K562 (cell line): ENCODE measurements at regions not wholly inside any gene's neighbourhood (a gene's known extent, or its start where the extent isn't known, plus 50 kb on each side); places are given as distances from the start of the nearest gene placed in this dataset.

ENCODE experiments used
- ATAC-seq: fragments of 200-7000 bp; cut with Tn5 transposase; 3 replicates; pipeline ENCODE4 v1.9.1; 2020; ENCODE audit warnings: moderate library complexity
- BruUV-seq: library from RNA; stranded (reverse); fragments of 400-500 nt; replicated peaks from 2 replicates; lab custom pipeline; 2021; lab: Mats Ljungman, UMichigan
- CTCF ChIA-PET: fragments of 300-600 bp; formaldehyde crosslinking; extraction: SDS; loops from one replicate; lab custom pipeline; 2021; ENCODE audit warnings: low intra/inter-chr PET ratio; lab: Yijun Ruan, JAX
- POLR2A ChIA-PET: fragments of 300-600, 350-650 bp; sonication (Branson Sonifier 250); formaldehyde crosslinking; extraction: SDS; loops from one replicate; lab custom pipeline; 2021; ENCODE audit warnings: antibody characterized with exemption, inconsistent platforms; lab: Yijun Ruan, JAX
- DNase-seq, 4 experiments: peaks; one replicate each; pipeline versions ENCODE4 v3.0.0 to v3.0.0-alpha.2; 2011 to 2018; ENCODE audit warnings: low spot score in 3 of 4, mixed read lengths in 3 of 4; ENCODE audit errors: extremely low read depth in 1 of 4
- FAIRE-seq: peaks from 2 replicates; lab custom pipeline; 2011; peaks lifted over from hg19 to GRCh38; lab: Jason Lieb, UNC
- H2AFZ ChIP-seq: 2 replicates; pipeline ENCODE4 v1.6.0; 2011; ENCODE audit warnings: low read depth, low read length, control low read depth, inconsistent platforms
- H3K27ac ChIP-seq: fragments of 200-600 bp; 3 replicates; pipeline ENCODE4 v1.8.0; 2011; ENCODE audit warnings: low read depth, mild to moderate bottlenecking, control low read depth, inconsistent platforms, low read length, moderate library complexity, mixed read lengths; ENCODE audit errors: extremely low read depth
- H3K27me3 ChIP-seq, 2 experiments: fragments of 300-600 bp in 1 of 2; 2 replicates in 1 of 2; 3 replicates in 1 of 2; pipeline versions ENCODE4 v1.6.0 to v1.8.0; 2011; ENCODE audit warnings: inconsistent platforms in 2 of 2, low read length in 2 of 2, mild to moderate bottlenecking in 1 of 2, mixed read lengths in 1 of 2, moderate library complexity in 1 of 2; ENCODE audit not compliant: control insufficient read depth in 2 of 2, insufficient read depth in 2 of 2
- H3K36me3 ChIP-seq: fragments of 300-600 bp; 3 replicates; pipeline ENCODE4 v1.8.0; 2011; ENCODE audit warnings: mild to moderate bottlenecking, low read length, inconsistent platforms; ENCODE audit not compliant: control insufficient read depth, insufficient read depth
- H3K4me1 ChIP-seq, 2 experiments: fragments of 200-600 bp in 1 of 2; replicated peaks in 1 of 2; 2 replicates in 1 of 2; 3 replicates in 1 of 2; pipeline versions ENCODE4 v1.5.1 to v1.8.0; 2011; ENCODE audit warnings: inconsistent platforms in 2 of 2, low read length in 2 of 2, mild to moderate bottlenecking in 1 of 2, mixed read lengths in 1 of 2, moderate library complexity in 1 of 2; ENCODE audit not compliant: control insufficient read depth in 2 of 2, insufficient read depth in 2 of 2
- H3K4me2 ChIP-seq: 2 replicates; pipeline ENCODE4 v1.6.1; 2011; ENCODE audit warnings: low read length, control low read depth, inconsistent platforms, mixed read lengths; ENCODE audit not compliant: insufficient read depth
- H3K4me3 ChIP-seq: fragments of 200-600 bp; sonication (generic), shearing (Covaris generic); 2 replicates; pipeline ENCODE4 v1.5.1; 2016; ENCODE audit warnings: control low read depth, inconsistent platforms
- H3K79me2 ChIP-seq: fragments of 200-600 bp; 3 replicates; pipeline ENCODE4 v1.8.0; 2011; ENCODE audit warnings: low read length, inconsistent platforms; ENCODE audit not compliant: control insufficient read depth, insufficient read depth
- H3K9ac ChIP-seq, 2 experiments: 2 replicates each; pipeline versions ENCODE4 v1.6.0 to v1.6.1; 2011; ENCODE audit warnings: low read depth in 2 of 2, low read length in 2 of 2, control low read depth in 1 of 2, inconsistent platforms in 1 of 2, mild to moderate bottlenecking in 1 of 2, mixed read lengths in 1 of 2; ENCODE audit not compliant: insufficient read depth in 1 of 2
- H3K9me1 ChIP-seq: one replicate; pipeline ENCODE4 v1.6.0; 2011; ENCODE audit warnings: inconsistent platforms, mild to moderate bottlenecking, low read length, moderate library complexity; ENCODE audit not compliant: control insufficient read depth, insufficient read depth
- H3K9me3 ChIP-seq: replicated peaks from 2 replicates; pipeline ENCODE4 v1.5.1; 2011; ENCODE audit warnings: low read depth, low read length, inconsistent platforms; ENCODE audit not compliant: control insufficient read depth, insufficient read depth
- H4K20me1 ChIP-seq: replicated peaks from 2 replicates; pipeline ENCODE4 v1.6.1; 2011; ENCODE audit warnings: low read length, inconsistent platforms, mixed read lengths; ENCODE audit not compliant: control insufficient read depth, insufficient read depth
- BCL6 ChIP-seq: fragments of 250-450 bp; sonication (Bioruptor Pico); IDR thresholded peaks from 2 replicates; pipeline ENCODE4 v1.4.0; 2020
- EP400 ChIP-seq: fragments of 450-650 bp; IDR thresholded peaks from 2 replicates; pipeline ENCODE4 v1.6.1; 2017; ENCODE audit warnings: antibody characterized with exemption, mild to moderate bottlenecking, moderate library complexity
- HEY1 ChIP-seq: fragments of 250-450 bp; sonication (Bioruptor Pico); IDR thresholded peaks from 2 replicates; pipeline ENCODE4 v1.5.0; 2020; ENCODE audit warnings: mild to moderate bottlenecking, moderate library complexity, borderline replicate concordance
- HLTF ChIP-seq: fragments of 450-650 bp; IDR thresholded peaks from 2 replicates; pipeline ENCODE4 v1.6.1; 2016
- KAT8 ChIP-seq: fragments of 450-650 bp; IDR thresholded peaks from 2 replicates; pipeline ENCODE4 v1.6.1; 2016; ENCODE audit warnings: low read depth, mild to moderate bottlenecking
- MIER1 ChIP-seq: fragments of 450-650 bp; IDR thresholded peaks from 2 replicates; pipeline ENCODE4 v1.6.1; 2016; ENCODE audit warnings: antibody characterized with exemption, mild to moderate bottlenecking, low read depth
- PRMT5 ChIP-seq: sonication (generic); formaldehyde crosslinking; IDR thresholded peaks from 2 replicates; pipeline ENCODE4 v1.5.0; 2020; ENCODE audit warnings: missing genetic modification reagents
- SIRT6 ChIP-seq: IDR thresholded peaks from one replicate; pipeline ENCODE4 v1.6.1; 2012; ENCODE audit warnings: low read depth, mild to moderate bottlenecking, control low read depth, inconsistent platforms, low read length, moderate library complexity
- TRIM24 ChIP-seq, 2 experiments: fragments of 450-650 bp; IDR thresholded peaks; 2 replicates each; pipeline ENCODE4 v1.6.1; 2016
- TRIM28 ChIP-seq: fragments of 450-650 bp; IDR thresholded peaks from 2 replicates; pipeline ENCODE4 v1.6.1; 2017
- ZNF175 ChIP-seq: fragments of 200-800 bp; sonication (Bioruptor generic); IDR thresholded peaks from 2 replicates; pipeline ENCODE4 v1.6.1; 2016; ENCODE audit warnings: low read depth, mild to moderate bottlenecking, missing genetic modification characterization, missing compliant biosample characterization
- ZNF274 ChIP-seq: IDR thresholded peaks from 2 replicates; pipeline ENCODE4 v1.6.1; 2011; ENCODE audit warnings: low read depth, mild to moderate bottlenecking, low read length, moderate library complexity, borderline replicate concordance
- ZNF280B ChIP-seq: fragments of 250-450 bp; sonication (Bioruptor Pico); IDR thresholded peaks from 2 replicates; pipeline ENCODE4 v1.5.1; 2021; ENCODE audit warnings: mild to moderate bottlenecking
- ZNF79 ChIP-seq: fragments of 250-450 bp; sonication (Bioruptor Pico); IDR thresholded peaks from 2 replicates; pipeline ENCODE4 v1.4.0; 2020; ENCODE audit warnings: low read depth, mild to moderate bottlenecking, moderate library complexity
- WGBS: fragments of 100-300 bp; shearing (Covaris generic); methylation state at CpG from one replicate; pipeline ENCODE4 v1.1.6; 2016; ENCODE audit warnings: low coverage, mixed read lengths; ENCODE audit not compliant: insufficient coverage; ENCODE audit errors: missing lambda C conversion rate; 5-methylcytosine and 5-hydroxymethylcytosine counted together
- in situ Hi-C: fragments of 300-500 bp; cut with MboI; formaldehyde crosslinking; loops from 4 replicates; pipeline ENCODE4 v1.15.0; 2018; ENCODE audit warnings: inconsistent platforms, mixed read lengths
- intact Hi-C: fragments of 100-400 bp; cut with micrococcal nuclease; formaldehyde crosslinking; loops from 2 replicates; pipeline ENCODE4 v1.14.2; 2022
- TF ChIP-seq, protein P1 (sequence below): fragments of 450-650 bp; IDR thresholded peaks from 2 replicates; pipeline ENCODE4 v1.6.1; 2018; ENCODE audit warnings: mild to moderate bottlenecking, low read depth; ENCODE audit not compliant: partially characterized antibody

- Histone ChIP-seq H4K20me1 (no peaks in the 10 kb centered on the region), H3K27ac (no peak overlapping the region)
- TF ChIP-seq SIRT6 = no peak
Observed at GRCh38 chr1:14377386-14377785, 221.1 kb upstream of the KAZN start.

DNA sequence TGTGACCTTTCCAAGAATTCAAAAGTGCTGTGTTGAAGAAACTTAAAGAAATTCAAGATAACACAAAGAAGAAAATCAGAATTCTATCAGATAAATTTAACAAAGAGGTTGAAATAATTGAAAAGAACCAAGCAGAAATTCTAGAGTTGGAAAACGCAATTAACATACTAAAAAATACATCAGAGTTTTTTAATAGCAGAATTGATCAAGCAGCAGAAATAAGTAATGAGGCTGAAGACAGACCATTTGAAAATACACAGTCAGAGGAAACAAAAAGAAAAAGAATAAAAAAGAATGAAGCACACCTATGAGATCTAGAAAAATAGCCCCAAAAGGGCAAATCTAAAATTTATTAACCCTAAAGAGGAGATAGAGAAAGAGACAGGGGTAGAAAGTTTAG is 218.1 kb upstream of the KAZN start:
- no peak overlapping the region for H3K4me3 ChIP-seq
- H3K36me3 ChIP-seq = no peaks in the 10 kb centered on the region; the same call in 2 of the 3 replicates
- BruUV-seq = no TSS peak
- H2AFZ ChIP-seq = no peak overlapping the region
- no peaks in the 10 kb centered on the region for H3K27me3 ChIP-seq
- intact Hi-C loops = no loop called here
- no peak overlapping the region for H3K27ac ChIP-seq
- no peaks in the 10 kb centered on the region for H3K4me1 ChIP-seq
- H4K20me1 ChIP-seq = no peaks in the 10 kb centered on the region
- FAIRE-seq (no peak), ATAC-seq (no peak), DNase-seq (no peak)
- no peaks in the 10 kb centered on the region for H3K9me1 ChIP-seq
- no peaks in the 10 kb centered on the region for H3K79me2 ChIP-seq
- CTCF ChIA-PET = no interaction called here
- in situ Hi-C loops = no loop called here
- no peak overlapping the region for H3K4me2 ChIP-seq
- H3K9me3 ChIP-seq = peaks cover 6% of the 10 kb centered on the region
- POLR2A ChIA-PET = no interaction called here
- no peak overlapping the region for H3K9ac ChIP-seq
- TF ChIP-seq ZNF280B (CRISPR knock-in tag) (0 out of 2 replicates have a peak, but pooled peaks have one; percentile 47), ZNF274 (no peak), MIER1 (peak; percentile 19; the same call in 1 of the 2 replicates), EP400 (no peak), BCL6 (no peak), PRMT5 (no peak), HLTF (peak; percentile 75; the same call in 1 of the 2 replicates), HEY1 (CRISPR knock-in tag) (no peak), ZNF79 (CRISPR knock-in tag) (no peak), KAT8 (no peak), TRIM24 (IDR thresholded peaks at IDR 0.05) (0 out of 4 replicates have a peak, but pooled peaks of 1 of the 2 experiments have one; percentile 29), TRIM28 (peak; percentile 88), ZNF175 (CRISPR knock-in tag) (no peak)
- TF ChIP-seq, protein P1, sequence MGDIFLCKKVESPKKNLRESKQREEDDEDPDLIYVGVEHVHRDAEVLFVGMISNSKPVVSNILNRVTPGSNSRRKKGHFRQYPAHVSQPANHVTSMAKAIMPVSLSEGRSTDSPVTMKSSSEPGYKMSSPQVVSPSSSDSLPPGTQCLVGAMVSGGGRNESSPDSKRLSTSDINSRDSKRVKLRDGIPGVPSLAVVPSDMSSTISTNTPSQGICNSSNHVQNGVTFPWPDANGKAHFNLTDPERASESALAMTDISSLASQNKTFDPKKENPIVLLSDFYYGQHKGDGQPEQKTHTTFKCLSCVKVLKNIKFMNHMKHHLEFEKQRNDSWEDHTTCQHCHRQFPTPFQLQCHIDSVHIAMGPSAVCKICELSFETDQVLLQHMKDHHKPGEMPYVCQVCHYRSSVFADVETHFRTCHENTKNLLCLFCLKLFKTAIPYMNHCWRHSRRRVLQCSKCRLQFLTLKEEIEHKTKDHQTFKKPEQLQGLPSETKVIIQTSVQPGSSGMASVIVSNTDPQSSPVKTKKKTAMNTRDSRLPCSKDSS = peak; percentile 76
- TF ChIP-seq, all 486 proteins: peak for 6
- WGBS = 6% methylated on average over 1 of the region's 1 CpG

More at GRCh38 chr1:14377386-14377785, 221.1 kb upstream of the KAZN start:
- H3K79me2 ChIP-seq = no peaks in the 10 kb centered on the region
- H3K4me3 ChIP-seq = no peak overlapping the region
- H3K9me3 ChIP-seq = peaks cover 6% of the 10 kb centered on the region
- no peaks in the 10 kb centered on the region for H3K4me1 ChIP-seq
- intact Hi-C loops = no loop called here
- POLR2A ChIA-PET = interaction anchor here (0.7 kb wide), 1 partner anchor 107 kb away, joined by 3 read pairs; no protein-coding TSS in a partner anchor
- in situ Hi-C loops = no loop called here
- 10% methylated on average over 5 of the region's 5 CpGs for WGBS
- CTCF ChIA-PET = no interaction called here
- BruUV-seq = no TSS peak
- no peak for FAIRE-seq
- no peaks in the 10 kb centered on the region for H3K9me1 ChIP-seq
- H2AFZ ChIP-seq = no peak overlapping the region
- no peaks in the 10 kb centered on the region for H3K27me3 ChIP-seq
- no peak overlapping the region for H3K4me2 ChIP-seq
- ATAC-seq = no peak
- H3K9ac ChIP-seq = no peak overlapping the region
- DNase-seq = no peak
- H3K36me3 ChIP-seq = no peaks in the 10 kb centered on the region; the same call in 2 of the 3 replicates
